ENCODE measurements at regions not wholly inside any gene's neighbourhood (a gene's known extent, or its start where the extent isn't known, plus 50 kb on each side); places are given as distances from the start of the nearest gene placed in this dataset.
"Not testable (repeated sequence)": the region's sequence is repeated elsewhere in the genome, so short reads cannot be mapped to it uniquely, and the experiment has no call there.

GRCh38 chr2:185667452-185667851 is 71.2 kb upstream of the FSIP2 start:
- DNase-seq: no peak

- DNase-seq: no peak
These were observed 69.9 kb upstream of the FSIP2 start for GRCh38 chr2:185668710-185669109.

GRCh38 chr2:185674232-185674631 is 64.4 kb upstream of the FSIP2 start:
- DNase-seq: no peak

GRCh38 chr2:185676316-185676715 is 62.3 kb upstream of the FSIP2 start:
- no peak for DNase-seq

GRCh38 chr2:185687001-185687400 is 51.6 kb upstream of the FSIP2 start:
- not testable (repeated sequence) for DNase-seq

GRCh38 chr2:185687967-185688366 is 50.6 kb upstream of the FSIP2 start:
- no peak for DNase-seq
